RWPE2 (cell line): ENCODE measurements at regions not wholly inside any gene's neighbourhood (a gene's known extent, or its start where the extent isn't known, plus 50 kb on each side); places are given as distances from the start of the nearest gene placed in this dataset.

Source experiments
- ATAC-seq: fragments of 200-7000 bp; cut with Tn5 transposase; 3 replicates; pipeline ENCODE4 v1.9.1; 2021; ENCODE audit warnings: low read depth
- DNase-seq: peaks from one replicate; pipeline ENCODE4 v3.0.0-alpha.2; 2020; ENCODE audit warnings: low spot score
- H3K27ac ChIP-seq: fragments of 450-650 bp; 2 replicates; pipeline ENCODE4 v1.5.1; 2017; ENCODE audit warnings: mild to moderate bottlenecking; ENCODE audit not compliant: poor library complexity, severe bottlenecking
- H3K27me3 ChIP-seq: fragments of 250-450 bp; sonication (Bioruptor Pico); 2 replicates; pipeline ENCODE4 v1.5.1; 2021; ENCODE audit warnings: mild to moderate bottlenecking, moderate library complexity; ENCODE audit not compliant: insufficient read depth, poor library complexity, severe bottlenecking
- H3K36me3 ChIP-seq: fragments of 250-450 bp; sonication (Bioruptor Pico); 2 replicates; pipeline ENCODE4 v1.5.1; 2020; ENCODE audit warnings: low read depth, mild to moderate bottlenecking, moderate library complexity
- H3K4me1 ChIP-seq: fragments of 250-450 bp; sonication (Bioruptor Pico); 2 replicates; pipeline ENCODE4 v1.5.1; 2021; ENCODE audit warnings: mild to moderate bottlenecking, moderate library complexity; ENCODE audit not compliant: insufficient read depth, poor library complexity, severe bottlenecking
- H3K4me3 ChIP-seq: fragments of 250-450 bp; sonication (Bioruptor Pico); 2 replicates; pipeline ENCODE4 v1.5.1; 2021; ENCODE audit warnings: mild to moderate bottlenecking, moderate library complexity; ENCODE audit not compliant: severe bottlenecking
- H3K9me3 ChIP-seq: fragments of 250-450 bp; sonication (Bioruptor Pico); 2 replicates; pipeline ENCODE4 v1.5.1; 2021; ENCODE audit warnings: mild to moderate bottlenecking, moderate library complexity; ENCODE audit not compliant: severe bottlenecking
- TF ChIP-seq, protein P1 (sequence below): fragments of 450-650 bp; IDR thresholded peaks from one replicate; pipeline ENCODE4 v1.5.1; 2017; ENCODE audit warnings: mild to moderate bottlenecking, moderate library complexity; ENCODE audit not compliant: poor library complexity, severe bottlenecking

DNA sequence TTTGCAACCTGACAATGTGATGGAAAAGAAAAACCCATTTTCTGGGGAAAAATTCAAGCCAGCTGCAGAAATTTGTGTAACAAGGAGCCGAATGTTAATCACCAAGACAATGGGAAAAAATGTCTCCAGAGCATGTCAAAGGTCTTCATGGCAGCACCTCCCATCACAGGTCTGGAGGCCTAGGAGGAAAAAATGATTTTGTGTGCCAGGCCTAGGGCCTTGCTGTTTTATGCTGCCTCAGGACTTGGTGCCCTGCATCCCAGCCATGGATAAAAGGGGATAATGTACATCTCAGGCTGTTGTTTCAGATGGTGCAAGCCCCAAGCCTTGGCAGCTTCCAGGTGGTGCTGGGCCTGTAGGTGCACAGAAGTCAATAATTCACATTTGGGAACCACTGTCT lies 747.7 kb downstream of the C6orf118 start:
- Histone ChIP-seq H3K36me3 (no peaks in the 10 kb centered on the region), H3K4me3 (no peak overlapping the region), H3K27me3 (no peaks in the 10 kb centered on the region), H3K4me1 (no peaks in the 10 kb centered on the region), H3K9me3 (peaks cover 2% of the 10 kb centered on the region), H3K27ac (no peak overlapping the region)
- DNase-seq = no peak
- TF ChIP-seq, protein P1, sequence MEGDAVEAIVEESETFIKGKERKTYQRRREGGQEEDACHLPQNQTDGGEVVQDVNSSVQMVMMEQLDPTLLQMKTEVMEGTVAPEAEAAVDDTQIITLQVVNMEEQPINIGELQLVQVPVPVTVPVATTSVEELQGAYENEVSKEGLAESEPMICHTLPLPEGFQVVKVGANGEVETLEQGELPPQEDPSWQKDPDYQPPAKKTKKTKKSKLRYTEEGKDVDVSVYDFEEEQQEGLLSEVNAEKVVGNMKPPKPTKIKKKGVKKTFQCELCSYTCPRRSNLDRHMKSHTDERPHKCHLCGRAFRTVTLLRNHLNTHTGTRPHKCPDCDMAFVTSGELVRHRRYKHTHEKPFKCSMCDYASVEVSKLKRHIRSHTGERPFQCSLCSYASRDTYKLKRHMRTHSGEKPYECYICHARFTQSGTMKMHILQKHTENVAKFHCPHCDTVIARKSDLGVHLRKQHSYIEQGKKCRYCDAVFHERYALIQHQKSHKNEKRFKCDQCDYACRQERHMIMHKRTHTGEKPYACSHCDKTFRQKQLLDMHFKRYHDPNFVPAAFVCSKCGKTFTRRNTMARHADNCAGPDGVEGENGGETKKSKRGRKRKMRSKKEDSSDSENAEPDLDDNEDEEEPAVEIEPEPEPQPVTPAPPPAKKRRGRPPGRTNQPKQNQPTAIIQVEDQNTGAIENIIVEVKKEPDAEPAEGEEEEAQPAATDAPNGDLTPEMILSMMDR = no peak
- ATAC-seq = no peak

DNA sequence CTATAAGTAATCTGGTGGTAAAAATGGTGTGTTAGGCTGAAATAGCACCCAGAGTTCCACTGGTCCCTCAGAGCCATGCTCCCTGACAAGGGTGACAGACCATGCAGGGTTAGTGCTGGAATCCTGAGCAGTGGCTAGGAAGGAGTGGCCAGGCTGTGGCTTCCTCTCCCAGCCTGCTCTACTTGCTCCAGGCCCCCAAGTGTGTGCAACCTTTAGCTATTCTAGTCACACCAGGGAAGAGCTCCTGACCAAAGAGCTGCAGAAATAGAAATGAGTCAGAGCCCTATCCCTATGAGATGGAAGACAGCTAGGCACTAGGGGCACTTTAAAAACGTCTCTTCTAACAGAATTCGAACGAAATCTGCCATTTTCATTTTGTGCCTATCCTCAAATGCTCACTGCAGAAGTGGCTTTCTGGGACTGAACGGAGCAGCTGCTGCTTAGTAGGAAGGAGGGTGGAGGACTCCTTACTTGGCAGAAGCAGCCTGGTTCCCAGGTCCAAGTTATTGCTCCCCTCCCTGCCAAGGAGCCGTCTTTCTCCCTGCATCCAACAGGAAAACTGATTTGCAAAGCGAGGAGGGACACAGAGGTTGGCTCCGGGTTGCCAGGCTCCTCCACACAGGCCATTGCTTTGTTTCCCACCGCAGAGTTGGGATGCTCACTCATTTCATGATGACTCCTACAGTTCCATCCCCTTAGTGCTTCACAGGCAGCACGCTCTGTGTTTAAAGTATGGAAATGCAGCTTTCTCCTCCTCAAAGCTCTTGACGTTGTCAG lies 754.5 kb downstream of the C6orf118 start:
- Histone ChIP-seq H3K9me3 (no peaks in the 10 kb centered on the region), H3K36me3 (no peaks in the 10 kb centered on the region), H3K4me3 (no peak overlapping the region), H3K27ac (no peak overlapping the region), H3K27me3 (no peaks in the 10 kb centered on the region), H3K4me1 (no peaks in the 10 kb centered on the region)
- ATAC-seq (no peak), DNase-seq (no peak)
- TF ChIP-seq, protein P1 = no peak

DNA sequence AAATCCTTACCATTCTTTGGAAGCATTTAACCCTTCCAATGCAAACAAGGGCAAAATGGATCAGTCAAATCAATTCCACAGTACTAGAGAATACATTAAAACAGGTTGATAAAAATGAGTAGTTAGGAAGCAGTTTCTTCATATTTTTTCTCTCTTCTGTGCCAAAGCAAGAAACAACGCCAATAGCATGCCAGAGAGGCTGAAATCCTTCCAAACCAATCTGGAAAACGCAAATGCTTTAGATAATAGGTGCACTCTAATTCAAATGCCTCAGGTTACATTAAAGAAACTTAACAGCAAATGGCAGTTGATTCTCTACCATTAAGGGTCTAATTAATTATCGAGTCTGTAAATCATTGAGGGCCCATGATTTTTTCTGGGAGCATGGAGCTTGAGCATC lies 755.2 kb downstream of the C6orf118 start:
- Histone ChIP-seq H3K4me1 (no peaks in the 10 kb centered on the region), H3K9me3 (no peaks in the 10 kb centered on the region), H3K27ac (no peak overlapping the region), H3K27me3 (no peaks in the 10 kb centered on the region), H3K4me3 (no peak overlapping the region), H3K36me3 (no peaks in the 10 kb centered on the region)
- no peak for DNase-seq
- ATAC-seq = no peak
- TF ChIP-seq, protein P1 = no peak

DNA sequence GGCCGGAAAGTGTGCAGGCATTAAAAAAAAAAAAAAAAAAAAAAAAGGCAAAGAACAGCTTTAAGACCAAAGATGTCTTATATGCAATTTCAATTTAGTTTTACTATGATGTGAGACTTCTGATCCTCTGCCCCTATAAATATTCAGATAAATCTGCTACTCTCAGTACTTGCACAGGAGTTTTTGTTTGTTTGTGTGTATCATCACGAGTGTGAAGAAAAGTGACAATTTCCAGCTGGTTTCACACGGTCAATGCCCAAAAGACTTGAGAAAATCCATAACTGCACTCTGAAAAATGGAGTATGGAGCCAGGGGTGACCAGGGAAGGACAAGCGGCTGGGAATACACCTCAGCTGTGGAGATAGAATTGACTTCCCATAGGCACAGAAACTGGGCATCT lies 757.7 kb downstream of the C6orf118 start:
- Histone ChIP-seq H3K4me3 (no peak overlapping the region), H3K36me3 (no peaks in the 10 kb centered on the region), H3K4me1 (no peaks in the 10 kb centered on the region), H3K27ac (no peak overlapping the region), H3K27me3 (no peaks in the 10 kb centered on the region), H3K9me3 (no peaks in the 10 kb centered on the region)
- no peak for DNase-seq
- no peak for ATAC-seq
- TF ChIP-seq, protein P1 = no peak

DNA sequence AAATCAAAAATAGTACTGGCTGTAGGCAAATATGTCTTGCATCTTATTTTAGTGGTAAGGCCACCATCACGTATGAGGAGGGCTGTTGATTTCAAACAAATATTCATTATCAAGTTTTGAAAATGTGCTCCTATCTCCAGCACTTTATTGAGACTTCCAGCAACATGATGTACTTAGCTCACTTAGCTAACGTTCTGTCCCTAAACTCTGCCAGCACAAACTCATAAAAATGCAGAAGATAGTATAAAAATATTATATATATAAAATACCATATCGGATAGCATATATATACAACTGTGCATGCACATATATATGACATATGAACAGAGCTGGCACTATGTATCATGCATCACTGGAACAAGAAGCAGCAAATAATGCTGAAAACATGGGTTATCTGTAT lies 762.3 kb downstream of the C6orf118 start:
- Histone ChIP-seq H3K36me3 (no peaks in the 10 kb centered on the region), H3K27me3 (no peaks in the 10 kb centered on the region), H3K4me3 (no peak overlapping the region), H3K9me3 (no peaks in the 10 kb centered on the region), H3K27ac (no peak overlapping the region), H3K4me1 (no peaks in the 10 kb centered on the region)
- TF ChIP-seq, protein P1 = no peak
- ATAC-seq (no peak), DNase-seq (no peak)
